ENCODE measurements at regions not wholly inside any gene's neighbourhood (a gene's known extent, or its start where the extent isn't known, plus 50 kb on each side); places are given as distances from the start of the nearest gene placed in this dataset.
"Not testable (repeated sequence)": the region's sequence is repeated elsewhere in the genome, so short reads cannot be mapped to it uniquely, and the experiment has no call there.

DNA sequence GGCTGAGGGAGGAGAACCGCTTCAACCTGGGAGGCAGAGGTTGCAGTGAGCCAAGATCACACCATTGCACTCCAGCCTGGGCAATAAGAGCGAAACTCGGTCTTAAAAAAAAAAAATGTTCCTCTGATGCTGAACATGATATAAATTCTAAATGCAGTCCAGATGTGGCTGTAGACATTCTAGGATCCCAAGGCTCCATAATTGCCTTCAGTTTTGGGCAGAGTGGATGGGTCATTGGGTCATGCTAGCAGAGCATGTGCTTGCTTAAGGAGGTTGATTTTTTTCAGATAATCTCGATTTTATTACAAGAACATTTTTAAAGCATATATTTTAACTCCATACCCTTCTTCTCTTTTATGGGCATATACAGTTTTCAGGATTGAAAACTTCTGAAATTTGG is 112.0 kb downstream of the UTRN start:
- no peak for DNase-seq

- no peak for DNase-seq
Observed at GRCh38 chr6:144400321-144400720, 115.2 kb downstream of the UTRN start.

DNA sequence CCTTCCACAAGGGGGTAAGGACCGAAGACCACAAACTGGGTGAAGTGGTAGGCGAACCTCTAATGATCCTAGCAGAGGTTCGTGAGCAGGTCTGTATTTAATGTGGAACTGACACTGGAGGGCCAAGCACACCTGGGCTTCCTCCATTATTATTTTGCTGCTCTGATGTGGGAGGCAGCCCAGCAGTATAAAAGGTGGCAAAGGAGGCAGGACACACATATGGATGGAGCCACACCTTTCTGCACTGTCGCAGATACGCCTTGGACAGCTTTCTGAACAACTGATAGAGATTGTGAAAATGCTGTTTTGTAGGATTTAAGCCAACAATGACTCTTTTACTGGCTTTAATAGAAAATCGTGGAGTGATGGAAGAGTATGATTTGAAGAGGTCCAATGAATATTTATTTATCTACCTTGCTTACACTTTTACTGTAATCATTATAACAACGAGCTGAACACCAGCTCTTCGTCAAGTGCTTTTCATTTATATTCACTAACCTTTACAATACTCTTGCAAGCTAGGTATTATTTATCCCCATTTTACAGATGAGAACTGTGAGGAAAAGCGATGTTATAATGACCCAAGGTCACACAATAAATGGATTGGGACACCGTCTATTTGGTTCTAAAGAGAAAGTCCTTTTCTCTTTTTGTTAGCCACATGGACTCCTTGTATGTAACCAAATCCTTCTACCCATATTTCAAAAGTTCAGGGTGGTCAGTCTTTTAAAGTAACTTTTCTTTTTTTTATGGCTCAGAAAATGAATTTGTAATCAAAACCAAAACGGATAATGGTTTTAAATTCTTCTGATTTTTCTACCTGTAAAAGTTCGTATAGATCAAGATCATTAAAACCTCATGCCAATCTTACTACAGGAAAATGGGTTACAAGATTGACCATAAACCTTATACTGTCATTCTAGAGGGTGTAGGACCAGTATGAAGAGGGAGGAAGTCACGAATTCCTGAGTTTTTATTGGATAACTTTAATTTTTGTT is 116.9 kb downstream of the UTRN start:
- no peak for DNase-seq

DNA sequence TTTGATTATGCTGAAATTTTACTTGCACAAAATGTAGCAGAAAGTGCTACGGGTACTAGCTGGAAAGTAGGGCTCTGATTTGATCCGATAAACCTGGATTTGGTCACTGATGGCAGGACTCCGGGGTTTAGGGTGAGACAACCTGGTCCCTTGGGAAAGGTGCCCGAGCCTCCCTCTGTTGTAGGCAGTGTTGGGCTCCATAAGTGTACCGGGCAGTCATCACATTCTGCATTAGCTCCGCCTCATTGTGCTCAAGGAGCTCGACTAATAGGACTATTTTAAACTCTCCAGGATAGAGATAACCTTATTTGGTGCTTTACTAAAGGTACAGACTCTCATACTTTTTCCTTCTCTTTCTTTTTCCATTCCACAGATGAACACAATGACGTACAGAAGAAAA is 117.6 kb downstream of the UTRN start:
- DNase-seq: no peak

DNA sequence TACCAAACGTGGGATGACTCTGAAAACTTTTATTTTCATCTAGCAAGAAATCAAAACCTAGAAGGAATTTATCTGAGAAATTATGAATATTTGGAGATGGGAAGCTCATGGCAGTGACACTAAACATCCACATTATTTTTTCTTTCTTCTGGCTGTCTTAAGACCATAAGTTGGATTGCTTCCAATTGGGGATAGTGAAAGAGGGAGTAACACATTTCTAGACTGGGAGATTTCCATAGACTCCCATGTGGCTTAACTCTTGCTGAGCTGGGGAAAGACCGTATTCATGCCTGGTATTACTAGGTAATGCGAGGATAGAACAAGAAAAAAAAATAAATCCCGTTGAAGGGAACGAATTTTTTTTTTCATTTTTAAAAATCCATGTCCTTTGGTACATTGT is 120.0 kb downstream of the UTRN start:
- no peak for DNase-seq

- no peak for DNase-seq
Observed at GRCh38 chr6:144406796-144407195, 121.7 kb downstream of the UTRN start.

DNA sequence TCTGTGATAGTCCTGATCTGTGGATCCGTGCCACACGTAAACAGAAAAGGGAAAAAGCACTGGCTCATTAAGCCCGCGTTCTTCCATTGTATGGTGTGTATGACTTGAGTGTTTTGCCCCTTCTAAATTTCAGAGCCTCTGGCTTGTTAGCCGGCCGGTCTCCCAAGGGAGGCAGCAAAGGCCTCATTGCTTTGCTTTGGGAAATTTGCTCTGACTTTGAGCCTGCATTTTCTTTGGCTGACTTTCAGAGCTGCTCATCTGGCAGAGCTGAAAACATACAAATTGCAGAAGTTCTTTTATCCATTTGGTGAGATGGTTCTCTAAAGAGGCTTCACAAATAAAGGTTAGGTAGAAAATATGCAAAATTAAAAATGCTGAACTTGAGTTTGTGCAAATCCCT is 123.0 kb downstream of the UTRN start:
- no peak for DNase-seq

- DNase-seq: no peak
Observed at GRCh38 chr6:144410059-144410458, 124.9 kb downstream of the UTRN start.

- not testable (repeated sequence) for DNase-seq
Observed at GRCh38 chr6:144410574-144410973, 125.4 kb downstream of the UTRN start.

- DNase-seq: no peak
Observed at GRCh38 chr6:144411531-144412165, 126.5 kb downstream of the UTRN start.

GRCh38 chr6:144413418-144413817 is 128.3 kb downstream of the UTRN start:
- DNase-seq: no peak

DNA sequence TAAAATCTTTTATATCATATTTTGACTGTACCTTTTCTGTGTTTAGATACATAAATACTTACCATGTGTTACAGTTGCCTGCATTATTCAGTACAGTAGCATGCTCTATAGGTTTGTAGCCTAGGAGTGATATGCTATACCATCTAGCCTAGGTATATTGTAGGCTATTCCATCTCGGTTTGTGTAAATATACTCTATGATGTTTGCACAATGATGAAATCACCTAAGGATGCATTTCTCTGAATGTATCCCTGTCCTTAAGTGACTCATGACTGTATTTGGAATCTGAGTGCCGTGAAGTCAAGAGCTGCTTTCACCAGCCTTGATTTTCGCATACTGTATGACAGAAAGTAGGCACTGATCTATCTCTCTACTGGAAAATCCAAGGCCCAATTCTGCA is 129.9 kb downstream of the UTRN start:
- no peak for DNase-seq

- no peak for DNase-seq
Observed at GRCh38 chr6:144415835-144416237, 130.7 kb downstream of the UTRN start.

DNA sequence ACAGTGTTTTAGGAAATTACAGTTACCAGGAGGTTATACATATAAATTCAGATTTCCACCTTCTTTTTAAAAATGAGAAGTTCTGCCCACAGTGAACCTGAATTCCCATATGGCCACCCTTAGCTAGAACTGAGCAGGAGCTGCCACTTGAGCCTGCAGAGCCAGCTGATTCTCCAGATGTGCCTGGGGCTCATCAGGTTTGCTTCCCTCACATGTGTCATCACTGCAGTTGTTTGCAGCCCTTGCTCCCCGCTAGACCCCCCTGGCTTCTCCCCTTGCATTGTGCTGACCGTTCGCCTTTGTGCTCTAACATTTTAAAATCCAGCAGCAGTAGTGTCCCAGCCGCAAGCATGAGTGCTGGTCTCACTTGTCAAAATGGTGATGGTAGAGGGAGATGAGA is 131.1 kb downstream of the UTRN start:
- no peak for DNase-seq

DNA sequence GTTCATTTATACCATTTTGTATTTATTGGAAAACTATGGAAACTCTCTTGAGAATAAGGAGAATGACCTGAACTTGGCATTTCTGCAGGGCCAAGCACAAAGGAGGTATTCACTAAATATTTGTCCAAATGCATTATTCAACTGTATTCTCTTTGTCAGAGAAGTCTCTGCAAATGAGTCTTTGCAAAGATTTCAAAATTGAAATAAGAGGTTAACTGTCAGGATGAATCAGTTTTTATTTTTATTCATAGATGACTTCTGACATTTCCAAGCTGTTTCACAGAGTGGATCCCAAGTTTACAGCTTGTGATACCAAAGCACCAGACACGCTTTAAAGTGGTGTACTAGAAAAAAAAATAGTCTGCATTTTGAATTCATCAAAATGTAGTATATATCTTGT is 131.6 kb downstream of the UTRN start:
- no peak for DNase-seq

GRCh38 chr6:144417681-144418080 is 132.5 kb downstream of the UTRN start:
- DNase-seq: no peak

DNA sequence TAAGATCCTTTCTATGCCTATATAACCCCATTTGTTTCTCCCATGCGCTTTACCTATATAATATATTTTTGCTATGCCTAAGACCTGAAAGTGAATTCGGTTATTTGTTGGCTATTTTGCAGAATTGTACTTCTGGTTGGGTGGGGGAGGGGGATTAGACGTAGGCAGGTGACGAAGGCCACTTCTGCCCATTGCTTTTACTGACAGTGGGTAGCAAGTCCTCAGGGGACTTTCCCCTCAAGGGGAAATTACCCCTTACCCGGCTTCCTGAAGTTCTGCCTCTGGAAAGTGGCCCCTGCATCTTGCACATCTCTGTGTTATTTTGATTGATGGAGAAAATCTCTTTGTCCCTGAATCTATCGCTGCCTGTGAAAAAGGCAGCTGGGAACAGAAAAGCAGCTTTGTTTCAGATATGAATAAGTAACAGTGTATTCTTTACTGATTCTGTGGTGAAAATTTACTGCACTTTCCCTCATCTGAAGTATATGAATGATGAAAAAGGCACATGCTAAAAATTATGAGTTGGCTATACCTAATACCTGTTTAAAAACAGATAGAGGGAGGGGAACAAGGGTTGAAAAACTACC is 133.9 kb downstream of the UTRN start:
- DNase-seq: no peak

DNA sequence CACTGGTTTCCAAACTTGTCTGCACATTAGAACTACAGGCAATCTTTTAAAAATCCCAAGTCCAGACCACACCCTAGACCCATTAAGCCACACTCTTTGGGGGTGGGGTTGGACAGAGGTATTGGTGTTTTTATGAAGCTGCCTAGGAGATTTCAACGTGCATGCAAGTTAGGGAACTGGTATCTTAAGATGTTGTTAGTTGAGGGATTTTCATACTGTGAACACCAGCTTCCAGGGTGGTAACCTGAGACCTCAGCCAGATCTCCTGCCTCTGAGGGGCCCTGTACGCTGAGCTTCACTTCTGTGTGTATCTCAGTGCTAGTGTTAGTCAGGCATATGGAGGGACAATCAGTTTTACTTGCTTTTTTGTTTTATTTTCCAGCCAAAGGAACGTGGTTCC is 138.0 kb downstream of the UTRN start:
- no peak for DNase-seq

- no peak for DNase-seq
Observed at GRCh38 chr6:144429753-144430152, 144.6 kb downstream of the UTRN start.

DNA sequence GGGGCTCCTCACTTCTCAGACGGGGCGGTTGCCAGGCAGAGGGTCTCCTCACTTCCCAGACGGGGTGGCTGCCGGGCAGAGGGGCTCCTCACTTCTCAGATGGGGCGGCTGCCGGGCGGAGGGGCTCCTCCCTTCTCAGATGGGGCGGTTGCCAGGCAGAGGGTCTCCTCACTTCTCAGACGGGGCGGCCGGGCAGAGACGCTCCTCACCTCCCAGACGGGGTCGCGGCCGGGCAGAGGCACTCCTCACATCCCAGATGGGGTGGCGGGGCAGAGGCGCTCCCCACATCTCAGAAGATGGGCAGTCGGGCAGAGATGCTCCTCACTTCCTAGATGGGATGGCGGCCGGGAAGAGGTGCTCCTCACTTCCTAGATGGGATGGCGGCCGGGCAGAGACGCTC is 148.3 kb downstream of the UTRN start:
- not testable (repeated sequence) for DNase-seq

DNA sequence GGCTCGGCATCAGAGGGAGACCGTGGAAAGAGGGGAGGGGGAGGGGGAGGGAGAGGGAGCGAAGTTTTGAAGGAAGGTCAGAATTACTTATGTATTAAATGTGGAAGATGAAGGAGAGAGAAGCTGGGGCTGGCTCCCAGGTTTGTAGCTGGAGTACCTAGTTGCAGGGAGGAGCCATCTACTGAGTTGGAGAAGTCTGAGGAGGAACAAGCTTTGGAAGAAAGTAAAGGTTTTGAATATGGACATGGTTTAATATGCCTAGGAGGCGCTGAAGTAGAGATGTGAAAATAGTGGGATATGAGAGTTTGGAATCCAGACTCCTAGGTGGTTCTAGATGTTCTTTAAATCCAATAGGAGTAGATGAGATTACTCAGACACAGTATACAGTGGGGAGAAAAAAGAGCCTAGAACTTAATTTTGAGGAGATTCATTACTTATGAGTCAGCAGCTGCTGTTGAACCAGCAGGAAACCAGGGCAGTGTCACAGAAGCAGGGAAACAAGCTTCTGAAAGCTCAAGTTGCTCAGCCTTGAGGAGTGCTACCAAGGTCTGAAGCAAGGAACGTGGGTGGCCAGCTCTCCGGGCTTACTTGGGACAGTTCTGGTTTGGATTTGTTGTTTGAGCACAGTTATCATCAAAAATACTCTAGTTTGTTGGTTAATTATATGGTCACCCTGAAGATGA is 149.3 kb downstream of the UTRN start:
- DNase-seq: no peak

- DNase-seq: no peak
Observed at GRCh38 chr6:144435602-144436426, 150.7 kb downstream of the UTRN start.
